ENCODE measurements at regions not wholly inside any gene's neighbourhood (a gene's known extent, or its start where the extent isn't known, plus 50 kb on each side); places are given as distances from the start of the nearest gene placed in this dataset.
"Not testable (repeated sequence)": the region's sequence is repeated elsewhere in the genome, so short reads cannot be mapped to it uniquely, and the experiment has no call there.

GRCh38 chr21:20201323-20201722 is 796.9 kb upstream of the NCAM2 start:
- TF ChIP-seq POLR2A (IDR thresholded peaks at IDR 0.05; ENCODE audit: low read length); GATA1 (IDR thresholded peaks at IDR 0.05; ENCODE audit: low read depth, low read length): not testable (repeated sequence)
